Neural cell (in vitro differentiated cells): ENCODE measurements at regions not wholly inside any gene's neighbourhood (a gene's known extent, or its start where the extent isn't known, plus 50 kb on each side); places are given as distances from the start of the nearest gene placed in this dataset.

ENCODE experiments used
- H2AFZ ChIP-seq: fragments of 200-600, 300-800 bp; sonication (generic), shearing (Covaris generic); 2 replicates; pipeline ENCODE4 v1.6.0; 2014; ENCODE audit warnings: low read depth, mild to moderate bottlenecking, antibody characterized with exemption, low read length, moderate library complexity
- H3F3A ChIP-seq: fragments of 200-600 bp; shearing (Covaris generic); 2 replicates; pipeline ENCODE4 v1.6.1; 2016; ENCODE audit warnings: mild to moderate bottlenecking, moderate library complexity, mixed read lengths, antibody characterized with exemption, low read length; ENCODE audit not compliant: insufficient read depth, poor library complexity, severe bottlenecking
- H3K27ac ChIP-seq: fragments of 200-600, 300-800 bp; sonication (generic), shearing (Covaris generic); 2 replicates; pipeline ENCODE4 v1.5.1; 2014; ENCODE audit warnings: mild to moderate bottlenecking, low read length, moderate library complexity
- H3K27me3 ChIP-seq: fragments of 300-800, 200-600 bp; sonication (generic), shearing (Covaris generic); 2 replicates; pipeline ENCODE4 v1.6.0; 2014; ENCODE audit warnings: mild to moderate bottlenecking, low read depth, low read length, moderate library complexity; ENCODE audit not compliant: insufficient read depth
- H3K36me3 ChIP-seq: fragments of 300-800, 200-600 bp; sonication (generic), shearing (Covaris generic); 2 replicates; pipeline ENCODE4 v1.5.1; 2014; ENCODE audit warnings: mild to moderate bottlenecking, antibody characterized with exemption, low read length, moderate library complexity; ENCODE audit not compliant: insufficient read depth
- H3K4me2 ChIP-seq: fragments of 300-800, 200-600 bp; sonication (generic), shearing (Covaris generic); 2 replicates; pipeline ENCODE4 v1.6.0; 2014; ENCODE audit warnings: mild to moderate bottlenecking, low read length
- H3K4me3 ChIP-seq: fragments of 300-800, 200-600 bp; sonication (generic), shearing (Covaris generic); 2 replicates; pipeline ENCODE4 v1.5.1; 2014; ENCODE audit warnings: mild to moderate bottlenecking, low read length, moderate library complexity
- H3K79me2 ChIP-seq: fragments of 200-600 bp; shearing (Covaris generic); replicated peaks from 2 replicates; pipeline ENCODE4 v1.6.0; 2014; ENCODE audit warnings: mild to moderate bottlenecking, low read length, moderate library complexity; ENCODE audit not compliant: insufficient read depth
- H3K9ac ChIP-seq: fragments of 300-800, 200-600 bp; sonication (generic), shearing (Covaris generic); 2 replicates; pipeline ENCODE4 v1.6.1; 2016; ENCODE audit warnings: mild to moderate bottlenecking, low read length, mixed read lengths
- H3K9me2 ChIP-seq: fragments of 200-600 bp; shearing (Covaris generic); 2 replicates; pipeline ENCODE4 v1.6.1; 2016; ENCODE audit warnings: mild to moderate bottlenecking, low read length, mixed read lengths; ENCODE audit not compliant: insufficient read depth
- H3K9me3 ChIP-seq: fragments of 200-600, 300-800 bp; sonication (generic), shearing (Covaris generic); 2 replicates; pipeline ENCODE4 v1.6.1; 2016; ENCODE audit warnings: mild to moderate bottlenecking, mixed run types, low read length, moderate library complexity, mixed read lengths
- H4K20me1 ChIP-seq: fragments of 200-600 bp; shearing (Covaris generic); 2 replicates; pipeline ENCODE4 v1.6.1; 2016; ENCODE audit warnings: mild to moderate bottlenecking, mixed run types; ENCODE audit not compliant: insufficient read depth
- CTCF ChIP-seq: fragments of 450-650 bp; IDR thresholded peaks from 2 replicates; pipeline ENCODE4 v1.5.1; 2014; ENCODE audit warnings: antibody characterized with exemption, mild to moderate bottlenecking, moderate library complexity; ENCODE audit not compliant: poor library complexity, severe bottlenecking
- EP300 ChIP-seq: fragments of 450-650 bp; conservative IDR thresholded peaks from 2 replicates; pipeline ENCODE4 v1.6.1; 2014; ENCODE audit warnings: antibody characterized with exemption, mild to moderate bottlenecking, moderate library complexity; ENCODE audit not compliant: poor library complexity, severe bottlenecking
- EZH2 ChIP-seq: fragments of 200-600, 300-800 bp; shearing (Covaris generic), sonication (generic); IDR thresholded peaks from 2 replicates; pipeline ENCODE4 v1.6.1; 2014; ENCODE audit warnings: antibody characterized with exemption, low read length, borderline replicate concordance, mild to moderate bottlenecking; ENCODE audit not compliant: insufficient read depth, poor library complexity, severe bottlenecking
- MXI1 ChIP-seq: fragments of 450-650 bp; conservative IDR thresholded peaks from 2 replicates; pipeline ENCODE4 v1.6.1; 2014; ENCODE audit warnings: antibody characterized with exemption, mild to moderate bottlenecking; ENCODE audit not compliant: poor library complexity, severe bottlenecking
- POLR2AphosphoS5 ChIP-seq: IDR thresholded peaks from 2 replicates; pipeline ENCODE4 v1.6.1; 2012
- RAD21 ChIP-seq: fragments of 450-650 bp; conservative IDR thresholded peaks from 2 replicates; pipeline ENCODE4 v1.6.1; 2014; ENCODE audit warnings: antibody characterized with exemption, mild to moderate bottlenecking, moderate library complexity
- REST ChIP-seq: IDR thresholded peaks from 2 replicates; pipeline ENCODE4 v1.6.1; 2012; ENCODE audit warnings: borderline replicate concordance
- SMC3 ChIP-seq: fragments of 450-650 bp; conservative IDR thresholded peaks from 2 replicates; pipeline ENCODE4 v1.6.1; 2014; ENCODE audit warnings: antibody characterized with exemption, mild to moderate bottlenecking, moderate library complexity; ENCODE audit not compliant: poor library complexity
- TAF1 ChIP-seq: IDR thresholded peaks from 2 replicates; pipeline ENCODE4 v1.6.1; 2012; ENCODE audit warnings: low read depth

- Histone ChIP-seq H3K36me3 (no peaks in the 10 kb centered on the region), H3K4me3 (no peak overlapping the region), H3K9ac (no peak overlapping the region), H3K27me3 (no peaks in the 10 kb centered on the region), H3K4me2 (no peak overlapping the region), H4K20me1 (no peaks in the 10 kb centered on the region), H3K27ac (no peak overlapping the region), H3K9me2 (no peaks in the 10 kb centered on the region), H3K79me2 (no peaks in the 10 kb centered on the region), H2AFZ (no peak overlapping the region), H3K9me3 (no peaks in the 10 kb centered on the region), H3F3A (no peaks in the 10 kb centered on the region)
- no peak for TF ChIP-seq EZH2
- TF ChIP-seq RAD21, result no peak
- TF ChIP-seq POLR2AphosphoS5, result no peak
- no peak for TF ChIP-seq EP300
- TF ChIP-seq SMC3, result no peak
- no peak for TF ChIP-seq TAF1
- no peak for TF ChIP-seq REST
These were observed 334.3 kb downstream of the CBLN1 start for GRCh38 chr16:48947371-48947713.

GRCh38 chr16:48946686-48947370 lies 334.8 kb downstream of the CBLN1 start:
- TF ChIP-seq EZH2, result no peak
- no peak for TF ChIP-seq CTCF
- no peak for TF ChIP-seq TAF1
- TF ChIP-seq REST, result no peak
- no peak for TF ChIP-seq EP300
- TF ChIP-seq SMC3, result no peak
- no peak for TF ChIP-seq RAD21
- no peak for TF ChIP-seq MXI1
- TF ChIP-seq POLR2AphosphoS5, result no peak
- Histone ChIP-seq H3F3A (no peaks in the 10 kb centered on the region), H3K9ac (no peak overlapping the region), H3K4me3 (no peak overlapping the region), H3K27me3 (no peaks in the 10 kb centered on the region), H3K79me2 (no peaks in the 10 kb centered on the region), H3K9me3 (no peaks in the 10 kb centered on the region), H3K36me3 (no peaks in the 10 kb centered on the region), H3K4me2 (no peak overlapping the region), H2AFZ (no peak overlapping the region), H3K9me2 (no peaks in the 10 kb centered on the region), H3K27ac (no peak overlapping the region), H4K20me1 (no peaks in the 10 kb centered on the region)
